Glutamatergic neuron (in vitro differentiated cells): ENCODE measurements at regions not wholly inside any gene's neighbourhood (a gene's known extent, or its start where the extent isn't known, plus 50 kb on each side); places are given as distances from the start of the nearest gene placed in this dataset.

ENCODE experiments used
- DNase-seq: peaks from one replicate; pipeline ENCODE4 v3.0.0; 2022
- H3K27ac Mint-ChIP-seq: one replicate; pipeline ENCODE4 v1.8.0; 2020; ENCODE audit warnings: mild to moderate bottlenecking, mixed read lengths, inconsistent platforms; ENCODE audit not compliant: unreplicated experiment
- H3K27me3 Mint-ChIP-seq: one replicate; pipeline ENCODE4 v1.8.0; 2020; ENCODE audit warnings: mild to moderate bottlenecking, moderate library complexity, mixed read lengths, inconsistent platforms; ENCODE audit not compliant: unreplicated experiment
- H3K36me3 Mint-ChIP-seq: one replicate; pipeline ENCODE4 v1.8.0; 2020; ENCODE audit warnings: mild to moderate bottlenecking, mixed read lengths, inconsistent platforms; ENCODE audit not compliant: unreplicated experiment
- H3K4me1 Mint-ChIP-seq: one replicate; pipeline ENCODE4 v1.8.0; 2020; ENCODE audit warnings: mild to moderate bottlenecking, low read depth, mixed read lengths, inconsistent platforms; ENCODE audit not compliant: unreplicated experiment
- H3K4me3 Mint-ChIP-seq: one replicate; pipeline ENCODE4 v1.8.0; 2020; ENCODE audit warnings: mild to moderate bottlenecking, mixed read lengths, inconsistent platforms; ENCODE audit not compliant: unreplicated experiment
- H3K9me3 Mint-ChIP-seq: one replicate; pipeline ENCODE4 v1.8.0; 2020; ENCODE audit warnings: mild to moderate bottlenecking, moderate library complexity, mixed read lengths, inconsistent platforms; ENCODE audit not compliant: unreplicated experiment
- CTCF ChIP-seq: fragments of 200-600 bp; sonication (generic); IDR thresholded peaks from one replicate; pipeline ENCODE4 v1.5.0; 2021; ENCODE audit not compliant: partially characterized antibody, unreplicated experiment

- H3K9me3 Mint-ChIP-seq = peaks cover 11% of the 10 kb centered on the region
- no peak for TF ChIP-seq CTCF
- H3K27ac Mint-ChIP-seq = peak overlapping the region; percentile 62
- H3K36me3 Mint-ChIP-seq = peaks cover 6% of the 10 kb centered on the region
- peaks cover 15% of the 10 kb centered on the region for H3K4me1 Mint-ChIP-seq
- DNase-seq = peak; percentile 32
- H3K4me3 Mint-ChIP-seq = peak overlapping the region; percentile 20
- H3K27me3 Mint-ChIP-seq = peaks cover 3% of the 10 kb centered on the region
These were observed 93.2 kb downstream of the CCDC185 start for GRCh38 chr1:223486366-223486765.

DNA sequence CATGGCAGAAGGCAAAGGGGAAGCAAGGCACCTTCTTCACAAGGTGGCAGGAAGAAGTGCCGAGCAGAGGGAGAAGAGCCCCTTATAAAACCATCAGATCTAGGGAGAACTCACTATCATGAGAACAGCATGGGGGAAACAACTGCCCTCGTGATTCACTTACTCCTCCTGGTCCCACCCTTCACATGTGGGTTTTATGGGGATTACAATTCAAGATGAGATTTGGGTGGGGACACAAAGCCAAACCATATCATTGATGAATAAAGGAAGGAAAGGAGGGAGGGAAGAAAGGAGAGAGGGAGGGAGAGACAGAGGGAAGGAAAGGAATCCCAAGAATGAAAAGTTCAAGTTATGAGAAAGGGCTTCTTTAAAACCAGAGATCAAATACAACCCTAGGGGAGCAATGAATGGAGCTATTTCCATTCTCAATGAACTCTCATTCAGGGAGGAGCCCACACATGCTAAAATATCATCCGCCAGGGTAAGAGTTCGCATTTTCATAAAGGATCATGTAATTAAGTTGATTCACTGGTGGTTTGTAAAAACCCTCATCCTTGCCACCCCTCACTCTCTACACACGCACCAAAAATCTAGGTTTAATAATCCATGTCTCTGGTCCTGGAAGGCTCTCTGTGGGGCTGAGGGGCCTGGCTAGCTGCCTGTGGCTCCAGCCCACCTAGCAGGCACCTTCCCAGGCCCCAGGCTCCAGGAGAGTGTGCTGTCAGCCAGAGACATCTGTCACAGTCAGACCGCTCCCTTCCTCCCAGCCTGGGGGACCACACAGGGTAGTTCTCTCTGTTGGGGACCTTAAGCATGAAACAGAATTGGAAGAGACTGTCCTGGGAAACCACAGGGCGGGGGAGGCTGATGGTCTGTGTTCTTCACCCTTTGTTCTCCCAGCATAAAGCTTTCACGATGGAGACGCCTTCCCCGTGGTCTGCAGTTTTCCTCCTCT lies 94.0 kb downstream of the CCDC185 start:
- peak overlapping the region; percentile 11 for H3K4me3 Mint-ChIP-seq
- no peak overlapping the region for H3K27ac Mint-ChIP-seq
- H3K36me3 Mint-ChIP-seq = peaks cover 3% of the 10 kb centered on the region
- peaks cover 15% of the 10 kb centered on the region for H3K4me1 Mint-ChIP-seq
- no peak for TF ChIP-seq CTCF
- DNase-seq = no peak
- H3K9me3 Mint-ChIP-seq = peaks cover 10% of the 10 kb centered on the region
- peaks cover 2% of the 10 kb centered on the region for H3K27me3 Mint-ChIP-seq

- Mint-ChIP-seq H3K27ac (no peak overlapping the region), H3K4me3 (no peak overlapping the region)
These were observed 94.7 kb downstream of the CCDC185 start for GRCh38 chr1:223487887-223488259.

DNA sequence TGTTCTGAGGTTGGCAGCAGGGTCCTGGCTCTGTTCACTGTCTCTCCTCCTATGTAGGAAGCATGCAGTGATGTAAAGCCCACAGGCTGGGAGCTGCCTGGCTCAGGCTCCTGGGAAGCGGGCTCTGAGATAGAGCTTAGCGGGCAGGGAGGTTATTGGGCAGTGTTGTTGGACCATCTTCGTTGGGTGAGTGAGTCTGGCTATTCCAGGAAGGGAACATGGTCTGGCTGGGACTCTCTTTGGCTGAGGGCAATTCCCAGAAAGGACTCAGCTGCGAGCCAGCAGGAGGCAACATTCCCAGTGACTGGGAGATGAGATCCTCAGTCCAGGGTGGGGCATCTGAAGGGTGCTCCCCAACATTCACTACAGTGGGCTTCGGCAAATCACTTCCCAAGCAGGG lies 96.2 kb downstream of the CCDC185 start:
- TF ChIP-seq CTCF = no peak
- no peak overlapping the region for H3K27ac Mint-ChIP-seq
- H3K36me3 Mint-ChIP-seq = no peaks in the 10 kb centered on the region
- no peaks in the 10 kb centered on the region for H3K27me3 Mint-ChIP-seq
- DNase-seq = no peak
- H3K4me1 Mint-ChIP-seq = peaks cover 15% of the 10 kb centered on the region
- peaks cover 10% of the 10 kb centered on the region for H3K9me3 Mint-ChIP-seq
- no peak overlapping the region for H3K4me3 Mint-ChIP-seq

More at GRCh38 chr1:223487887-223488259, 94.7 kb downstream of the CCDC185 start:
- Mint-ChIP-seq H3K4me1 (peaks cover 15% of the 10 kb centered on the region), H3K9me3 (peaks cover 10% of the 10 kb centered on the region), H3K36me3 (no peaks in the 10 kb centered on the region), H3K27me3 (peaks cover 2% of the 10 kb centered on the region)
- no peak for TF ChIP-seq CTCF
- DNase-seq = no peak

DNA sequence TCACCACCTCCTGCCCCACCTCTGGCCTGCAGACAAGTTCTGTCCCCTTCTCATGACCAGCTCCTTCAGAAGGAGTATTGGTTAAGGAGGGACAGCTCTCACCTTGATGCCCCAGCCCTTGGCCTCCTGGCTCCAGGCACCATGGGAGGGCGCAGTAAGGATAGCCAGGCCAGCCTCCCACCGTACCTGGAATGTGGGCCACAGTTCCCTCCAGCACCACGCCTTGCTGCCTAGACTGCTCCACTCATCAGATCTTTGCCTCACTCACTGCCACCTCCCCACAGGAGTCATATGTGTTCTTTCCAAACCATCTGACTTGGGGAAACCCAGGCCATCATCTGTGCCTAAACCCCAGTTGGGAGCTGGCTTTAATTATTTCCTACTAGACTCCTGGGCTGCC lies 97.0 kb downstream of the CCDC185 start:
- DNase-seq = no peak
- Mint-ChIP-seq H3K4me1 (peaks cover 15% of the 10 kb centered on the region), H3K36me3 (no peaks in the 10 kb centered on the region), H3K27me3 (no peaks in the 10 kb centered on the region), H3K4me3 (no peak overlapping the region), H3K27ac (no peak overlapping the region), H3K9me3 (peaks cover 8% of the 10 kb centered on the region)
- TF ChIP-seq CTCF = no peak
